ENCODE measurements at regions not wholly inside any gene's neighbourhood (a gene's known extent, or its start where the extent isn't known, plus 50 kb on each side); places are given as distances from the start of the nearest gene placed in this dataset.

- TF ChIP-seq ZC3H10 (CRISPR knock-in tag; IDR thresholded peaks at IDR 0.05) (no peak), ZFP3 (CRISPR knock-in tag; IDR thresholded peaks at IDR 0.05) (no peak), CREB5 (CRISPR knock-in tag; IDR thresholded peaks at IDR 0.05; ENCODE audit: low read depth) (no peak), ZFP30 (CRISPR knock-in tag; IDR thresholded peaks at IDR 0.05) (no peak), OSR1 (CRISPR knock-in tag; IDR thresholded peaks at IDR 0.05) (no peak), PATZ1 (CRISPR knock-in tag; IDR thresholded peaks at IDR 0.05; ENCODE audit: borderline replicate concordance) (no peak)
Measured at GRCh38 chr3:164781755-164782154, 296.5 kb downstream of the SI start.
